ENCODE measurements at regions not wholly inside any gene's neighbourhood (a gene's known extent, or its start where the extent isn't known, plus 50 kb on each side); places are given as distances from the start of the nearest gene placed in this dataset.

- H3K27me3 ChIP-seq (ENCODE audit: control insufficient read depth, extremely low read depth, insufficient read depth, low read length): no peaks in the 10 kb centered on the region
- DNase-seq (ENCODE audit: low read depth, low spot score): no peak
- H2AFZ ChIP-seq (ENCODE audit: control insufficient read depth, low read length): peak overlapping the region; percentile 68
- H3K9ac ChIP-seq (ENCODE audit: control insufficient read depth, extremely low read depth, insufficient read depth, low read length): peak overlapping the region; percentile 61
- H4K20me1 ChIP-seq (ENCODE audit: control insufficient read depth, extremely low read depth, insufficient read depth, low read length): no peaks in the 10 kb centered on the region
- no peaks in the 10 kb centered on the region for H3K79me2 ChIP-seq (ENCODE audit: control insufficient read depth, insufficient read depth, low read length)
- dilution Hi-C loops (cut with MboI; ENCODE audit: extremely low pct_ligation_motif_present, low sequenced_read_pairs): no loop called here
- no peak overlapping the region for H3K27ac ChIP-seq (ENCODE audit: control insufficient read depth, insufficient read depth, low read length)
- no peak for TF ChIP-seq EZH2 (IDR thresholded peaks at IDR 0.05; ENCODE audit: low read length)
- TF ChIP-seq, protein P1, sequence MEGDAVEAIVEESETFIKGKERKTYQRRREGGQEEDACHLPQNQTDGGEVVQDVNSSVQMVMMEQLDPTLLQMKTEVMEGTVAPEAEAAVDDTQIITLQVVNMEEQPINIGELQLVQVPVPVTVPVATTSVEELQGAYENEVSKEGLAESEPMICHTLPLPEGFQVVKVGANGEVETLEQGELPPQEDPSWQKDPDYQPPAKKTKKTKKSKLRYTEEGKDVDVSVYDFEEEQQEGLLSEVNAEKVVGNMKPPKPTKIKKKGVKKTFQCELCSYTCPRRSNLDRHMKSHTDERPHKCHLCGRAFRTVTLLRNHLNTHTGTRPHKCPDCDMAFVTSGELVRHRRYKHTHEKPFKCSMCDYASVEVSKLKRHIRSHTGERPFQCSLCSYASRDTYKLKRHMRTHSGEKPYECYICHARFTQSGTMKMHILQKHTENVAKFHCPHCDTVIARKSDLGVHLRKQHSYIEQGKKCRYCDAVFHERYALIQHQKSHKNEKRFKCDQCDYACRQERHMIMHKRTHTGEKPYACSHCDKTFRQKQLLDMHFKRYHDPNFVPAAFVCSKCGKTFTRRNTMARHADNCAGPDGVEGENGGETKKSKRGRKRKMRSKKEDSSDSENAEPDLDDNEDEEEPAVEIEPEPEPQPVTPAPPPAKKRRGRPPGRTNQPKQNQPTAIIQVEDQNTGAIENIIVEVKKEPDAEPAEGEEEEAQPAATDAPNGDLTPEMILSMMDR (optimal IDR thresholded peaks at IDR 0.05 in 1 of 3, IDR thresholded peaks at IDR 0.05 in 1 of 3, conservative IDR thresholded peaks at IDR 0.05 in 1 of 3; ENCODE audit: extremely low read depth in 1 of 3, insufficient read depth in 2 of 3, low read length in 3 of 3): no peak
- no peaks in the 10 kb centered on the region for H3K36me3 ChIP-seq (ENCODE audit: control insufficient read depth in 2 of 2, extremely low read depth in 1 of 2, insufficient read depth in 2 of 2, low read length in 2 of 2)
- peaks cover 20% of the 10 kb centered on the region for H3K4me1 ChIP-seq (ENCODE audit: control insufficient read depth, extremely low read depth, insufficient read depth, low read length)
- H3K4me2 ChIP-seq (ENCODE audit: control insufficient read depth, extremely low read depth, insufficient read depth, low read depth, low read length): peak overlapping the region; percentile 86
- H3K9me3 ChIP-seq (ENCODE audit: control insufficient read depth, low read depth, low read length): no peaks in the 10 kb centered on the region
- FAIRE-seq: no peak
- H3K9me1 ChIP-seq (ENCODE audit: control insufficient read depth, extremely low read depth, insufficient read depth, low read length): no peaks in the 10 kb centered on the region
- peak overlapping the region; percentile 57 to 73 (median 62) for H3K4me3 ChIP-seq (ENCODE audit: control insufficient read depth in 2 of 3, extremely low read depth in 1 of 3, insufficient read depth in 2 of 3, low read depth in 1 of 3, low read length in 3 of 3)
These were observed 276.1 kb upstream of the NEBL start for GRCh38 chr10:21172930-21173801.

DNA sequence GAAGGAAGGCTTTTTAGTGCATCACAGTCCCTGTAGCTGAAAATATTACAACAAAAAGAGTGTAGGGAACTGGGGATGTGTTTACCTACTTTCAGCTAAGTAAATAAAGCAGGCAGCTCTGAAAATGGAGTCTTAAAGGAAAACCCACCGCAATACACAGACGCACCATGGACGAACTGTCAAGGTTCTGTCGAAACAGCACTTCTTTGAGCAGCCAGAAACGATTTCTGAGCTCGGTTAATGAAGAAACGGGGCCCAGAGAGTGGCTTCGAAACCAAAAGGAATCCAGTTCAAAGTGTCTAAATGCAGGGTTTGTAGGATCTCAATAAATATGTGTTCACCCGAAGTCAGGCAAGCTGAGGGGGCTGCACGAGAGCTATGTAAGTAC, 275.4 kb upstream of the NEBL start:
- dilution Hi-C loops (cut with MboI; ENCODE audit: extremely low pct_ligation_motif_present, low sequenced_read_pairs): no loop called here
- H3K9ac ChIP-seq (ENCODE audit: control insufficient read depth, extremely low read depth, insufficient read depth, low read length): no peak overlapping the region

More for the DNA sequence above, 275.4 kb upstream of the NEBL start:
- Histone ChIP-seq H4K20me1 (ENCODE audit: control insufficient read depth, extremely low read depth, insufficient read depth, low read length) (no peaks in the 10 kb centered on the region), H3K79me2 (ENCODE audit: control insufficient read depth, insufficient read depth, low read length) (no peaks in the 10 kb centered on the region), H3K27me3 (ENCODE audit: control insufficient read depth, extremely low read depth, insufficient read depth, low read length) (no peaks in the 10 kb centered on the region), H3K9me3 (ENCODE audit: control insufficient read depth, low read depth, low read length) (no peaks in the 10 kb centered on the region), H3K36me3 (ENCODE audit: control insufficient read depth in 2 of 2, extremely low read depth in 1 of 2, insufficient read depth in 2 of 2, low read length in 2 of 2) (no peaks in the 10 kb centered on the region), H3K4me1 (ENCODE audit: control insufficient read depth, extremely low read depth, insufficient read depth, low read length) (peaks cover 20% of the 10 kb centered on the region), H2AFZ (ENCODE audit: control insufficient read depth, low read length) (peak overlapping the region; percentile 49), H3K9me1 (ENCODE audit: control insufficient read depth, extremely low read depth, insufficient read depth, low read length) (no peaks in the 10 kb centered on the region), H3K4me2 (ENCODE audit: control insufficient read depth, extremely low read depth, insufficient read depth, low read depth, low read length) (peak overlapping the region; percentile 86), H3K4me3 (ENCODE audit: control insufficient read depth in 2 of 3, extremely low read depth in 1 of 3, insufficient read depth in 2 of 3, low read depth in 1 of 3, low read length in 3 of 3) (peak overlapping the region; percentile 4 to 62 (median 55)), H3K27ac (ENCODE audit: control insufficient read depth, insufficient read depth, low read length) (no peak overlapping the region)
- DNase-seq (ENCODE audit: low read depth, low spot score) (no peak), FAIRE-seq (no peak)
- TF ChIP-seq, protein P1 (optimal IDR thresholded peaks at IDR 0.05 in 1 of 3, IDR thresholded peaks at IDR 0.05 in 1 of 3, conservative IDR thresholded peaks at IDR 0.05 in 1 of 3; ENCODE audit: extremely low read depth in 1 of 3, insufficient read depth in 2 of 3, low read length in 3 of 3): no peak
- TF ChIP-seq EZH2 (IDR thresholded peaks at IDR 0.05; ENCODE audit: low read length): no peak

All from keratinocyte (primary cell).